WERI-Rb-1 (cell line): ENCODE measurements at regions not wholly inside any gene's neighbourhood (a gene's known extent, or its start where the extent isn't known, plus 50 kb on each side); places are given as distances from the start of the nearest gene placed in this dataset.

Experiments used
- DNase-seq: peaks from one replicate; pipeline ENCODE4 v3.0.0-alpha.2; 2020
- H3K27ac ChIP-seq: fragments of 250-450 bp; sonication (Bioruptor Pico); 2 replicates; pipeline ENCODE4 v1.5.1; 2020; ENCODE audit warnings: mild to moderate bottlenecking, moderate library complexity
- H3K27me3 ChIP-seq: fragments of 250-450 bp; sonication (Bioruptor Pico); 2 replicates; pipeline ENCODE4 v1.5.1; 2021; ENCODE audit warnings: mild to moderate bottlenecking, low read depth, moderate library complexity; ENCODE audit not compliant: insufficient read depth, severe bottlenecking
- H3K36me3 ChIP-seq: fragments of 250-450 bp; sonication (Bioruptor Pico); 2 replicates; pipeline ENCODE4 v1.5.1; 2020; ENCODE audit warnings: mild to moderate bottlenecking, moderate library complexity
- H3K4me3 ChIP-seq: 2 replicates; pipeline ENCODE4 v1.5.1; 2011; ENCODE audit warnings: low read depth, mild to moderate bottlenecking, control low read depth, low read length
- H3K9me3 ChIP-seq: fragments of 250-450 bp; sonication (Bioruptor Pico); 2 replicates; pipeline ENCODE4 v1.5.1; 2021; ENCODE audit warnings: mild to moderate bottlenecking, moderate library complexity; ENCODE audit not compliant: severe bottlenecking
- TF ChIP-seq, protein P1 (sequence below): IDR thresholded peaks from 2 replicates; pipeline ENCODE4 v1.5.1; 2011; ENCODE audit warnings: low read depth, mild to moderate bottlenecking, control low read depth, inconsistent platforms, low read length

DNA sequence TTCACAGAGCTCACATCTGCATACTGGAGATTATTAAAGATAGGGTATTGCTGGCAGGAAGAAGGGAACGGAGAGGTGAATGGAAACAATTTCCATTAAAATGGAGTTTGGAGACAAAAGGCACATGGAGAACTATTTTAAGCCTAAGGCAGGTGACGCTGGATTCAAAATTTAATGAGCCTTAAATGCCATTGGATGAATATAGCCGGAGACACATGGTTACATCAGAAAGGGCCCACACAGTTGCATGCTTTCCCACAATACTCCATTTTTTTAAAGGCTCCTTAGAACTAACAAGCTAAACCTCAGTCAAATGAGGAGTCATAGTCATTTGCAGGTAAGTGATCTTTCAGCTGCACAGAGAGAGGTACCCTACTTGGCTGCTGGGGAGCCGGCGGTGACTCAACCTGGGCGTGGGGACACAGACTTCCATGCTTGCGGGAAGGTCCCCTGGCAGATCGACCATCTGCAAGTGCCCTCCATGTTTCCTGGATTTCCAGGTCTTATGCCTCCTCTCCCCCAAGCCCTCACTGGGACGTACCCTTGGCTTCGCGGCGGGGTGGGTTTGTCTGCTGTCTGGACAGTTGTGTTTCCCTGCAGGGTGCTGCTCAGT is 259.2 kb downstream of the CBLN1 start:
- TF ChIP-seq, protein P1, sequence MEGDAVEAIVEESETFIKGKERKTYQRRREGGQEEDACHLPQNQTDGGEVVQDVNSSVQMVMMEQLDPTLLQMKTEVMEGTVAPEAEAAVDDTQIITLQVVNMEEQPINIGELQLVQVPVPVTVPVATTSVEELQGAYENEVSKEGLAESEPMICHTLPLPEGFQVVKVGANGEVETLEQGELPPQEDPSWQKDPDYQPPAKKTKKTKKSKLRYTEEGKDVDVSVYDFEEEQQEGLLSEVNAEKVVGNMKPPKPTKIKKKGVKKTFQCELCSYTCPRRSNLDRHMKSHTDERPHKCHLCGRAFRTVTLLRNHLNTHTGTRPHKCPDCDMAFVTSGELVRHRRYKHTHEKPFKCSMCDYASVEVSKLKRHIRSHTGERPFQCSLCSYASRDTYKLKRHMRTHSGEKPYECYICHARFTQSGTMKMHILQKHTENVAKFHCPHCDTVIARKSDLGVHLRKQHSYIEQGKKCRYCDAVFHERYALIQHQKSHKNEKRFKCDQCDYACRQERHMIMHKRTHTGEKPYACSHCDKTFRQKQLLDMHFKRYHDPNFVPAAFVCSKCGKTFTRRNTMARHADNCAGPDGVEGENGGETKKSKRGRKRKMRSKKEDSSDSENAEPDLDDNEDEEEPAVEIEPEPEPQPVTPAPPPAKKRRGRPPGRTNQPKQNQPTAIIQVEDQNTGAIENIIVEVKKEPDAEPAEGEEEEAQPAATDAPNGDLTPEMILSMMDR = no peak
- H3K27ac ChIP-seq = no peak overlapping the region

GRCh38 chr16:49021136-49021535 is 260.5 kb downstream of the CBLN1 start:
- no peak overlapping the region for H3K4me3 ChIP-seq
- peak; percentile 38 for DNase-seq
- no peaks in the 10 kb centered on the region for H3K27me3 ChIP-seq
- TF ChIP-seq, protein P1 = no peak
- H3K9me3 ChIP-seq = no peaks in the 10 kb centered on the region
- no peaks in the 10 kb centered on the region for H3K36me3 ChIP-seq
- H3K27ac ChIP-seq = no peak overlapping the region

More for the DNA sequence above, 259.2 kb downstream of the CBLN1 start:
- Histone ChIP-seq H3K4me3 (no peak overlapping the region), H3K36me3 (no peaks in the 10 kb centered on the region), H3K27me3 (no peaks in the 10 kb centered on the region), H3K9me3 (no peaks in the 10 kb centered on the region)
- no peak for DNase-seq

- H3K27ac ChIP-seq = no peak overlapping the region
- DNase-seq = no peak
These were observed 261.2 kb downstream of the CBLN1 start for GRCh38 chr16:49020436-49020835.

GRCh38 chr16:49019831-49020230 is 261.8 kb downstream of the CBLN1 start:
- Histone ChIP-seq H3K9me3 (no peaks in the 10 kb centered on the region), H3K27me3 (no peaks in the 10 kb centered on the region), H3K36me3 (no peaks in the 10 kb centered on the region), H3K4me3 (no peak overlapping the region), H3K27ac (no peak overlapping the region)
- DNase-seq = no peak
- TF ChIP-seq, protein P1 = no peak

More at GRCh38 chr16:49020436-49020835, 261.2 kb downstream of the CBLN1 start:
- TF ChIP-seq, protein P1 = no peak
- Histone ChIP-seq H3K9me3 (no peaks in the 10 kb centered on the region), H3K4me3 (no peak overlapping the region), H3K36me3 (no peaks in the 10 kb centered on the region), H3K27me3 (no peaks in the 10 kb centered on the region)

GRCh38 chr16:49019081-49019633 is 262.5 kb downstream of the CBLN1 start:
- Histone ChIP-seq H3K27ac (peak overlapping the region; percentile 48), H3K9me3 (no peaks in the 10 kb centered on the region), H3K36me3 (no peaks in the 10 kb centered on the region), H3K27me3 (no peaks in the 10 kb centered on the region), H3K4me3 (no peak overlapping the region; the same call in 1 of the 2 replicates)
- TF ChIP-seq, protein P1 = no peak
- DNase-seq = peak; percentile 79
